H9 (cell line): ENCODE measurements at regions not wholly inside any gene's neighbourhood (a gene's known extent, or its start where the extent isn't known, plus 50 kb on each side); places are given as distances from the start of the nearest gene placed in this dataset.

Experiments used
- DNase-seq: peaks from one replicate; pipeline ENCODE4 v3.0.0-alpha.2; 2017
- H2AFZ ChIP-seq: one replicate; pipeline ENCODE4 v1.6.1; 2013; ENCODE audit warnings: mild to moderate bottlenecking, low read length, control low read depth, moderate library complexity
- H2AK5ac ChIP-seq: 2 replicates; pipeline ENCODE4 v1.6.1; 2013; ENCODE audit warnings: low read length, control low read depth, mixed read lengths; ENCODE audit not compliant: insufficient read length
- H2BK120ac ChIP-seq: one replicate; pipeline ENCODE4 v1.6.1; 2013; ENCODE audit warnings: low read depth, mild to moderate bottlenecking, low read length, control low read depth, inconsistent platforms; ENCODE audit not compliant: poor library complexity, severe bottlenecking
- H2BK12ac ChIP-seq: 2 replicates; pipeline ENCODE4 v1.6.1; 2013; ENCODE audit warnings: low read length, control low read depth, mixed read lengths, low read depth; ENCODE audit not compliant: insufficient read length
- H2BK15ac ChIP-seq: 2 replicates; pipeline ENCODE4 v1.6.1; 2013; ENCODE audit warnings: low read depth, low read length, control low read depth
- H2BK20ac ChIP-seq: one replicate; pipeline ENCODE4 v1.6.1; 2013; ENCODE audit warnings: low read depth, mild to moderate bottlenecking, low read length, control low read depth, inconsistent platforms; ENCODE audit not compliant: poor library complexity, severe bottlenecking
- H2BK5ac ChIP-seq: 2 replicates; pipeline ENCODE4 v1.6.1; 2013; ENCODE audit warnings: low read length, control low read depth, mixed read lengths; ENCODE audit not compliant: insufficient read length
- H3K14ac ChIP-seq: 2 replicates; pipeline ENCODE4 v1.6.1; 2013; ENCODE audit warnings: low read length, control low read depth; ENCODE audit not compliant: insufficient read depth
- H3K18ac ChIP-seq: 2 replicates; pipeline ENCODE4 v1.6.1; 2013; ENCODE audit warnings: low read depth, mild to moderate bottlenecking, mixed read lengths, low read length, control low read depth; ENCODE audit not compliant: insufficient read length
- H3K23ac ChIP-seq: 2 replicates; pipeline ENCODE4 v1.6.1; 2013; ENCODE audit warnings: low read length, control low read depth, mixed read lengths, low read depth; ENCODE audit not compliant: insufficient read length
- H3K23me2 ChIP-seq: 2 replicates; pipeline ENCODE4 v1.6.1; 2013; ENCODE audit warnings: low read depth, mild to moderate bottlenecking, mixed read lengths, low read length, control low read depth; ENCODE audit not compliant: insufficient read length, poor library complexity, severe bottlenecking
- H3K27ac ChIP-seq: 2 replicates; pipeline ENCODE4 v1.5.1; 2013; ENCODE audit warnings: low read length, control low read depth, mixed read lengths, low read depth; ENCODE audit not compliant: insufficient read length
- H3K27me3 ChIP-seq: 2 replicates; pipeline ENCODE4 v1.6.1; 2013; ENCODE audit warnings: low read length, control low read depth, inconsistent platforms; ENCODE audit not compliant: insufficient read depth
- H3K4ac ChIP-seq: 2 replicates; pipeline ENCODE4 v1.6.1; 2013; ENCODE audit warnings: low read depth, mild to moderate bottlenecking, control low read depth, inconsistent platforms, low read length, moderate library complexity
- H3K4me1 ChIP-seq: 2 replicates; pipeline ENCODE4 v1.6.1; 2013; ENCODE audit warnings: low read length, control low read depth, inconsistent platforms; ENCODE audit not compliant: insufficient read depth
- H3K4me2 ChIP-seq: 2 replicates; pipeline ENCODE4 v1.6.1; 2013; ENCODE audit warnings: low read length, control low read depth, mixed read lengths; ENCODE audit not compliant: insufficient read length, insufficient read depth
- H3K56ac ChIP-seq: 2 replicates; pipeline ENCODE4 v1.6.1; 2013; ENCODE audit warnings: low read depth, mild to moderate bottlenecking, mixed read lengths, low read length, control low read depth; ENCODE audit not compliant: insufficient read length
- H3K79me1 ChIP-seq: 2 replicates; pipeline ENCODE4 v1.6.1; 2013; ENCODE audit warnings: low read depth, mild to moderate bottlenecking, moderate library complexity, low read length, control low read depth, inconsistent platforms; ENCODE audit not compliant: insufficient read depth, poor library complexity, severe bottlenecking
- H3K79me2 ChIP-seq: 2 replicates; pipeline ENCODE4 v1.6.1; 2013; ENCODE audit warnings: low read length, control low read depth, inconsistent platforms; ENCODE audit not compliant: insufficient read depth
- H3K9ac ChIP-seq: 2 replicates; pipeline ENCODE4 v1.6.1; 2013; ENCODE audit warnings: low read length, control low read depth, mixed read lengths; ENCODE audit not compliant: insufficient read length; ENCODE audit errors: extremely low read depth
- H3K9me3 ChIP-seq: one replicate; pipeline ENCODE4 v1.6.1; 2013; ENCODE audit warnings: low read depth, low read length, inconsistent platforms; ENCODE audit not compliant: control insufficient read depth
- H3T11ph ChIP-seq: one replicate; pipeline ENCODE4 v1.6.1; 2013; ENCODE audit warnings: mild to moderate bottlenecking, low read length, control low read depth, inconsistent platforms
- H4K20me1 ChIP-seq: one replicate; pipeline ENCODE4 v1.6.1; 2013; ENCODE audit not compliant: control insufficient read depth, insufficient read length, insufficient read depth
- H4K5ac ChIP-seq: 2 replicates; pipeline ENCODE4 v1.6.1; 2013; ENCODE audit warnings: low read depth, mild to moderate bottlenecking, mixed read lengths, low read length, control low read depth; ENCODE audit not compliant: insufficient read length
- H4K8ac ChIP-seq: replicated peaks from 2 replicates; pipeline ENCODE4 v1.6.1; 2013; ENCODE audit warnings: low read length, control low read depth, mixed read lengths, low read depth; ENCODE audit not compliant: insufficient read length
- H4K91ac ChIP-seq: 2 replicates; pipeline ENCODE4 v1.6.1; 2013; ENCODE audit warnings: low read depth, mild to moderate bottlenecking, moderate library complexity, mixed read lengths, low read length, control low read depth; ENCODE audit not compliant: insufficient read length
- H3K27ac Mint-ChIP-seq, 3 experiments: 2 replicates in 2 of 3; 3 replicates in 1 of 3; pipeline ENCODE4 v1.8.0; 2020 to 2021; ENCODE audit warnings: mixed read lengths in 3 of 3, mild to moderate bottlenecking in 1 of 3, moderate library complexity in 1 of 3
- H3K27me3 Mint-ChIP-seq: 2 replicates; pipeline ENCODE4 v1.8.0; 2021; ENCODE audit warnings: low read depth, mild to moderate bottlenecking, moderate library complexity, mixed read lengths
- H3K36me3 Mint-ChIP-seq, 3 experiments: 2 replicates in 2 of 3; 3 replicates in 1 of 3; pipeline ENCODE4 v1.8.0; 2020 to 2021; ENCODE audit warnings: low read depth in 3 of 3, mixed read lengths in 3 of 3; ENCODE audit not compliant: insufficient read depth in 1 of 3
- H3K4me1 Mint-ChIP-seq, 2 experiments: 2 replicates each; pipeline ENCODE4 v1.8.0; 2020; ENCODE audit warnings: mixed read lengths in 2 of 2
- H3K4me3 Mint-ChIP-seq, 2 experiments: 2 replicates in 1 of 2; 3 replicates in 1 of 2; pipeline ENCODE4 v1.8.0; 2020 to 2021; ENCODE audit warnings: mild to moderate bottlenecking in 2 of 2, mixed read lengths in 2 of 2, moderate library complexity in 1 of 2
- H3K9me3 Mint-ChIP-seq, 2 experiments: 2 replicates in 1 of 2; 3 replicates in 1 of 2; pipeline ENCODE4 v1.8.0; 2020; ENCODE audit warnings: mild to moderate bottlenecking in 2 of 2, mixed read lengths in 2 of 2, moderate library complexity in 1 of 2
- WGBS: extraction: QIAGEN DNeasy Blood & Tissue Kit; methylation state at CpG from one replicate; pipeline ENCODE4 v1.1.7; 2013; ENCODE audit warnings: missing lambda C conversion rate, low lambda C conversion rate, mixed read lengths; ENCODE audit not compliant: insufficient read length; ENCODE audit errors: extremely low coverage; 5-methylcytosine and 5-hydroxymethylcytosine counted together
- TF ChIP-seq, protein P1 (sequence below): fragments of 200-600 bp; sonication (generic); conservative IDR thresholded peaks from 3 replicates; pipeline ENCODE4 v1.8.0; 2021; ENCODE audit warnings: antibody characterized with exemption, mild to moderate bottlenecking

DNA sequence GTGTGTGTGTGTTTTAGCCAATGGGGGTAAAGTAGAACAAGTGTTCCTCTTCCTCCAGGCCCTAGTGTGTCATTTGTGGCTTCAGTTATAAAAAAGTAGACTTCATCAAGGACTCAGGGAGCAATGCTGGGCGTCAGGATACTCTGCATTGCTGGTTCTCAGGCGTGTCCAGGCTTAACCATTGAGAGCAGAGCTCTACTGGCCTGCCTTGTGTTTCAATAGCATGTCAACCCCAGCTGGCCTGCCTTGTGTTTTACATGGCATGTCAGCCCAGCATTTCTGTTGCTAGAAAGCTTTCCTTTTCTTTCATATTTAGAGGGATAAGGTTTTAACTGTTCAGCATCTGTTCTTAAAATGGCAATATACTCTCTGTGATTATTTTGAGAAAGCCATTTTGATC lies 117.6 kb upstream of the TMPRSS15 start:
- H3K23me2 ChIP-seq, result no peaks in the 10 kb centered on the region
- DNase-seq, result no peak
- Mint-ChIP-seq H3K27ac (no peak overlapping the region), H3K4me3 (no peak overlapping the region), H3K4me1 (no peaks in the 10 kb centered on the region), H3K36me3 (no peaks in the 10 kb centered on the region), H3K9me3 (no peaks in the 10 kb centered on the region), H3K27me3 (no peaks in the 10 kb centered on the region)
- H3K4me2 ChIP-seq, result no peak overlapping the region
- no peak overlapping the region for H2BK15ac ChIP-seq
- H3K27ac ChIP-seq, result no peak overlapping the region
- no peaks in the 10 kb centered on the region for H3K4me1 ChIP-seq
- H3K23ac ChIP-seq, result no peak overlapping the region
- H2BK120ac ChIP-seq, result no peak overlapping the region
- TF ChIP-seq, protein P1, sequence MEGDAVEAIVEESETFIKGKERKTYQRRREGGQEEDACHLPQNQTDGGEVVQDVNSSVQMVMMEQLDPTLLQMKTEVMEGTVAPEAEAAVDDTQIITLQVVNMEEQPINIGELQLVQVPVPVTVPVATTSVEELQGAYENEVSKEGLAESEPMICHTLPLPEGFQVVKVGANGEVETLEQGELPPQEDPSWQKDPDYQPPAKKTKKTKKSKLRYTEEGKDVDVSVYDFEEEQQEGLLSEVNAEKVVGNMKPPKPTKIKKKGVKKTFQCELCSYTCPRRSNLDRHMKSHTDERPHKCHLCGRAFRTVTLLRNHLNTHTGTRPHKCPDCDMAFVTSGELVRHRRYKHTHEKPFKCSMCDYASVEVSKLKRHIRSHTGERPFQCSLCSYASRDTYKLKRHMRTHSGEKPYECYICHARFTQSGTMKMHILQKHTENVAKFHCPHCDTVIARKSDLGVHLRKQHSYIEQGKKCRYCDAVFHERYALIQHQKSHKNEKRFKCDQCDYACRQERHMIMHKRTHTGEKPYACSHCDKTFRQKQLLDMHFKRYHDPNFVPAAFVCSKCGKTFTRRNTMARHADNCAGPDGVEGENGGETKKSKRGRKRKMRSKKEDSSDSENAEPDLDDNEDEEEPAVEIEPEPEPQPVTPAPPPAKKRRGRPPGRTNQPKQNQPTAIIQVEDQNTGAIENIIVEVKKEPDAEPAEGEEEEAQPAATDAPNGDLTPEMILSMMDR, result no peak
- no peak overlapping the region for H3K4ac ChIP-seq
- no peak overlapping the region for H2BK20ac ChIP-seq
- H2AK5ac ChIP-seq, result no peak overlapping the region
- H4K5ac ChIP-seq, result no peak overlapping the region
- no peaks in the 10 kb centered on the region for H3K79me2 ChIP-seq
- H4K20me1 ChIP-seq, result no peaks in the 10 kb centered on the region
- no peaks in the 10 kb centered on the region for H3K9me3 ChIP-seq
- no peak overlapping the region for H2BK12ac ChIP-seq
- no peak overlapping the region for H2AFZ ChIP-seq
- no peaks in the 10 kb centered on the region for H3K79me1 ChIP-seq
- no peak overlapping the region for H4K8ac ChIP-seq
- H3K56ac ChIP-seq, result no peak overlapping the region
- WGBS, result no CpG with 5 or more reads among the region's 2 CpGs
- no peak overlapping the region for H2BK5ac ChIP-seq
- H3K14ac ChIP-seq, result no peak overlapping the region
- H3K18ac ChIP-seq, result no peak overlapping the region
- H3K27me3 ChIP-seq, result no peaks in the 10 kb centered on the region
- no peak overlapping the region for H3T11ph ChIP-seq
- H3K9ac ChIP-seq, result no peak overlapping the region
- H4K91ac ChIP-seq, result no peak overlapping the region
